Gastrocnemius medialis (tissue), 4 donors: ENCODE measurements at regions not wholly inside any gene's neighbourhood (a gene's known extent, or its start where the extent isn't known, plus 50 kb on each side); places are given as distances from the start of the nearest gene placed in this dataset.

Source experiments
- POLR2A ChIP-seq, 2 donors: fragments of 450-650 bp; IDR thresholded peaks; one replicate each; pipeline ENCODE4 v1.6.1; 2017; ENCODE audit warnings: antibody characterized with exemption in 2 of 2, mild to moderate bottlenecking in 2 of 2, moderate library complexity in 2 of 2
- TF ChIP-seq, protein P1 (sequence below), 5 experiments: fragments of 450-650 bp in 3 of 5; fragments of 200-600 bp in 2 of 5; sonication (generic) in 2 of 5; IDR thresholded peaks in 4 of 5; conservative IDR thresholded peaks in 1 of 5; 1 replicate in 4 of 5; 2 replicates in 1 of 5; pipeline ENCODE4 v1.5.1; 2016 to 2019; ENCODE audit warnings: antibody characterized with exemption in 5 of 5, mild to moderate bottlenecking in 3 of 5, moderate library complexity in 3 of 5

GRCh38 chr5:127235136-127235535 lies 55.5 kb upstream of the MEGF10 start:
- TF ChIP-seq, protein P1, sequence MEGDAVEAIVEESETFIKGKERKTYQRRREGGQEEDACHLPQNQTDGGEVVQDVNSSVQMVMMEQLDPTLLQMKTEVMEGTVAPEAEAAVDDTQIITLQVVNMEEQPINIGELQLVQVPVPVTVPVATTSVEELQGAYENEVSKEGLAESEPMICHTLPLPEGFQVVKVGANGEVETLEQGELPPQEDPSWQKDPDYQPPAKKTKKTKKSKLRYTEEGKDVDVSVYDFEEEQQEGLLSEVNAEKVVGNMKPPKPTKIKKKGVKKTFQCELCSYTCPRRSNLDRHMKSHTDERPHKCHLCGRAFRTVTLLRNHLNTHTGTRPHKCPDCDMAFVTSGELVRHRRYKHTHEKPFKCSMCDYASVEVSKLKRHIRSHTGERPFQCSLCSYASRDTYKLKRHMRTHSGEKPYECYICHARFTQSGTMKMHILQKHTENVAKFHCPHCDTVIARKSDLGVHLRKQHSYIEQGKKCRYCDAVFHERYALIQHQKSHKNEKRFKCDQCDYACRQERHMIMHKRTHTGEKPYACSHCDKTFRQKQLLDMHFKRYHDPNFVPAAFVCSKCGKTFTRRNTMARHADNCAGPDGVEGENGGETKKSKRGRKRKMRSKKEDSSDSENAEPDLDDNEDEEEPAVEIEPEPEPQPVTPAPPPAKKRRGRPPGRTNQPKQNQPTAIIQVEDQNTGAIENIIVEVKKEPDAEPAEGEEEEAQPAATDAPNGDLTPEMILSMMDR (IDR thresholded peaks at IDR 0.05 in 4 of 5, conservative IDR thresholded peaks at IDR 0.05 in 1 of 5): no peak
- no peak for TF ChIP-seq POLR2A (IDR thresholded peaks at IDR 0.05)
